Heart left ventricle (tissue), 13 donors: ENCODE measurements at regions not wholly inside any gene's neighbourhood (a gene's known extent, or its start where the extent isn't known, plus 50 kb on each side); places are given as distances from the start of the nearest gene placed in this dataset.

Experiments
- POLR2A ChIP-seq, 2 donors: fragments of 450-650 bp; IDR thresholded peaks; one replicate each; pipeline ENCODE4 v1.6.1; 2017; ENCODE audit warnings: antibody characterized with exemption in 2 of 2, mild to moderate bottlenecking in 2 of 2, moderate library complexity in 2 of 2
- TF ChIP-seq, protein P1 (sequence below), 12 donors: fragments of 200-600 bp; sonication (generic) in 4 of 12; IDR thresholded peaks; one replicate each; pipeline versions ENCODE4 v1.5.0 to v1.8.0; 2018 to 2022; ENCODE audit warnings: antibody characterized with exemption in 12 of 12, mild to moderate bottlenecking in 5 of 12
- donor health status: ischemic (EF 13 %, LVEDD 7.1; RV severe dilation, severe dysfunction).
- donor health status: DM: no; HTN: yes; CAD: no.
- donor health status: DM: no; HTN: no; CAD: no.
- donor health status: ischemic (EF 25% LVEDD 6.9; RV normal size, moderate dysfunction).
- donor health status: ischemic (EF 25% LVEDD 5.7; RV mildly dilated, moderate dysfunction).
- donor health status: ischemic (EF 35%, LVEDD 5.7; RV mildly dilated, moderate dysfunction).
- donor health status: nonischemic (EF 11% LVEDD 7.7; RV severe dilation, severe dysfunction).
- donor health status: DM: yes; HTN: yes; CAD: no.
- donor health status: PGD.
- donor health status: ischemic (EF 29% LVEDD 5.4; RV normal size, mild dysfunction).
- donor health status: nonischemic (EF 23%, LVEDD 6.1; RV moderate dilation, normal function).

DNA sequence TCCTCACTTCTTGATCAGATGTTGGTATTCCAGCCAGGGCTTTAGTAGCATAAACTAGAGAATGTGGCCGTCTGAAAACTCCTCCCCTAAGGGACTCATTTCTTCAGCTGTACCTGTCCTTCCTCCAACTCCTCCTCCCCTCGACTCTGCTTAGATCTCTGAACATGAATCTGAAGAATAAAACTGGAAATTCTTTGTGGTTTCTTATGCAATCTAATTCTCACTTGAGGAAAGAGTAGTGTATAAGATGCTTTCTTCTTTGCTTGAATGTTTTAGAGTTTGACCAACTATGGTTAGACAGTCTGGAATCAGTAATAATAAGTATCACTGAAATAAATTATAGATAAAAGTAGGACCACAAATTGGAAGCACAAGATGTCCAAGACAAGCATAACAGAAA is 128.5 kb downstream of the LRRC70 start:
- TF ChIP-seq, protein P1, sequence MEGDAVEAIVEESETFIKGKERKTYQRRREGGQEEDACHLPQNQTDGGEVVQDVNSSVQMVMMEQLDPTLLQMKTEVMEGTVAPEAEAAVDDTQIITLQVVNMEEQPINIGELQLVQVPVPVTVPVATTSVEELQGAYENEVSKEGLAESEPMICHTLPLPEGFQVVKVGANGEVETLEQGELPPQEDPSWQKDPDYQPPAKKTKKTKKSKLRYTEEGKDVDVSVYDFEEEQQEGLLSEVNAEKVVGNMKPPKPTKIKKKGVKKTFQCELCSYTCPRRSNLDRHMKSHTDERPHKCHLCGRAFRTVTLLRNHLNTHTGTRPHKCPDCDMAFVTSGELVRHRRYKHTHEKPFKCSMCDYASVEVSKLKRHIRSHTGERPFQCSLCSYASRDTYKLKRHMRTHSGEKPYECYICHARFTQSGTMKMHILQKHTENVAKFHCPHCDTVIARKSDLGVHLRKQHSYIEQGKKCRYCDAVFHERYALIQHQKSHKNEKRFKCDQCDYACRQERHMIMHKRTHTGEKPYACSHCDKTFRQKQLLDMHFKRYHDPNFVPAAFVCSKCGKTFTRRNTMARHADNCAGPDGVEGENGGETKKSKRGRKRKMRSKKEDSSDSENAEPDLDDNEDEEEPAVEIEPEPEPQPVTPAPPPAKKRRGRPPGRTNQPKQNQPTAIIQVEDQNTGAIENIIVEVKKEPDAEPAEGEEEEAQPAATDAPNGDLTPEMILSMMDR (IDR thresholded peaks at IDR 0.05), result no peak
- no peak for TF ChIP-seq POLR2A (IDR thresholded peaks at IDR 0.05)
